ENCODE measurements at regions not wholly inside any gene's neighbourhood (a gene's known extent, or its start where the extent isn't known, plus 50 kb on each side); places are given as distances from the start of the nearest gene placed in this dataset.
"Not testable (repeated sequence)": the region's sequence is repeated elsewhere in the genome, so short reads cannot be mapped to it uniquely, and the experiment has no call there.

DNA sequence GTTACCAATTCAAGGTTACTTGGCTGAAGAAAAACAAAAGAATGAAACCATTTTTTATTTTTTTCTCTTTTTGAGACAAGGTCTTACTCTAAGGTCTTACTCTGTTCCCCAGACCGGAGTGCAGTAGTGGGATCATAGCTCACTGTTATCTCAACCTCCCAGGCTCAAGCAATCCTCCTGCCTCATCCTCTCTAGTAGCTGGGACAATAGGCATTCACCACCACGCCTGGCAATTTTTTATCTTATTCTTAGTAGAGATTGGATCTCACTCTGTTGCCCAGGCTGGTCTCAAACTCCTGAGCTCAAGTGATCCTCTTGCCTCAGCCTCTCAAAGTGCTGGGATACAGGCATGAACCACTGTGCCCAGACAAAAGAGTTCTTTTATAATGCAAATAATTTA lies 3732.0 kb upstream of the OR11H1 start:
- H3K27ac ChIP-seq; H3K9me3 ChIP-seq; intact Hi-C loops (cut with DNase I; ENCODE audit: low total_unique reads); H3K4me3 ChIP-seq; H3K27me3 ChIP-seq; H3K4me1 ChIP-seq; DNase-seq; H3K36me3 ChIP-seq: not testable (repeated sequence)

DNA sequence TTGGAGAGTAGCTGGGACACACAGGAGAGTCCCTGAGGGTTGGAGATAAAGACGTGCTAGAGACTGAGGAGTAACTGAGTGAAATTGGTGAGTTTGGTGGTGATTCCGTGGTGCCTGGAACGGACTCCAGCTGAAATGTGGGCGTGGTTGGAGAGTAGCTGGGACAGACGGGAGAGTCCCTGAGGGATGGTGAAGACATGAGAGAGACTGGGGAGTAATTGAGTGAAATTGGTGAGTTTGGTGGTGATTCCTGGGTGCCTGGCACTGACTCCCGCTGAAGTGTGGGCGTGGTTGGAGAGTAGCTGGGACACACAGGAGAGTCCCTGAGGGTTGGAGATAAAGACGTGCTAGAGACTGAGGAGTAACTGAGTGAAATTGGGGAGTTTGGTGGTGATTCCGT lies 3712.5 kb upstream of the OR11H1 start:
- H3K4me3 ChIP-seq; H3K36me3 ChIP-seq; DNase-seq; intact Hi-C loops (cut with DNase I; ENCODE audit: low total_unique reads); H3K4me1 ChIP-seq; H3K9me3 ChIP-seq; H3K27ac ChIP-seq; H3K27me3 ChIP-seq: not testable (repeated sequence)

DNA sequence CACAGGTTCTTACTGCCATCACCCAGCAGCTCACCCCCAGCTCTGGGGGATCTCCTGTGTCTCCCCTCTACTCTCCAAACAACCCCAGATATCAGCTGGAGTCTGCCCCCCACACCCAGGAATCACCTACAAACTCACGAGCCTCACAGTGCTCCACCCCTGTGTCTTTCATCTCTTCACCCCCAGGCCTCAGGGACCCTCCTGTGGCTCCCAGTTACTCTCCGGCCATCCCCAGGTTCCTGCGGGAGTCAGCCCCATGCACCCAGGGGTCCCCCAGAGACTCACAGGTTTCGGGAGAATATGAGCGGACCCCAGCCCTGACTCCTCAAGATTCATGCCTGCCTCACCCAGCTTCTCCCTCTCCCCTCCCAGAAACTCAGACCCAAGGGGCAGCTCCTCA lies 3709.1 kb upstream of the OR11H1 start:
- H3K9me3 ChIP-seq; H3K4me3 ChIP-seq; H3K27me3 ChIP-seq; DNase-seq; H3K36me3 ChIP-seq; H3K4me1 ChIP-seq; intact Hi-C loops (cut with DNase I; ENCODE audit: low total_unique reads); H3K27ac ChIP-seq: not testable (repeated sequence)

DNA sequence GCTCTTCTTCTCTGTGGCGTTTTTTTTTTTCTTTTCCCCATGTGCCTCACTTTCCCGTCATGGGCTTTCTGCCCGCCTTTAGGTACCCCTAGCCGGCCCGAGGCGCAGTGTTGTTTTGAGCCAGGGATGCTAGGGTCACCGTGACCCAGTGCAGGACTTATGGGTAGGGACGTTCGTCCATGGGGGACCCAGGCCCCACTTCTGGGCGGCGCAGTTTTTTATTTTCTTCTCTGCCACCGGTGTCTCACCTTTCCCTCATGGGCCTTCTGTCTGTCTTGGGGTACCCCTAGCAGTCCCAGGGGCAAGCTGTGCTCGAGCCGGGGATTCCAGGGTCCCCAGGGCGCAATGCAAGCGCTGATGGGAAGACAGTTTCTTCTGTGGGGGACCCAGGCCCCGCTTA lies 3705.7 kb upstream of the OR11H1 start:
- H3K27ac ChIP-seq; H3K4me3 ChIP-seq; intact Hi-C loops (cut with DNase I; ENCODE audit: low total_unique reads); DNase-seq; H3K27me3 ChIP-seq; H3K36me3 ChIP-seq; H3K9me3 ChIP-seq; H3K4me1 ChIP-seq: not testable (repeated sequence)

DNA sequence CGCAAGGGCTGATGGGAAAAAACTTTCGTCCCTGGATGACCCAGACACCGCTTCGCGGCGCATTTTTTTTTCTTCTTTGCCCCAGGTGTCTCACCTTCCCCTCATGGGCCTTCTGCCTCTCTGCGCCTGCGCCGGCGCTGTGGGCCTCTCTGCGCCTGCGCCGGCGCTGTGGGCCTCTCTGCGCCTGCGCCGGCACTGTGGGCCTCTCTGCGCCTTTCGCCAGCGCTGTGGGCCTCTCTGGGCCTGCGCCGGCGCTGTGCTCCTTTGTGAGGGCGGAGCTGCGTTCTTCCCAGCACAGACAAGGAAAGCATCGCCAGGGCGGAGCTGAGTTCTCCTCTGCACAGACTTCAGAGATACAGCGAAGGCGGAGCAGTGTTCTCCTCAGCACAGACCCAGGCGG lies 3703.0 kb upstream of the OR11H1 start:
- DNase-seq; intact Hi-C loops (cut with DNase I; ENCODE audit: low total_unique reads); H3K9me3 ChIP-seq; H3K27me3 ChIP-seq; H3K27ac ChIP-seq; H3K4me1 ChIP-seq; H3K36me3 ChIP-seq; H3K4me3 ChIP-seq: not testable (repeated sequence)

DNA sequence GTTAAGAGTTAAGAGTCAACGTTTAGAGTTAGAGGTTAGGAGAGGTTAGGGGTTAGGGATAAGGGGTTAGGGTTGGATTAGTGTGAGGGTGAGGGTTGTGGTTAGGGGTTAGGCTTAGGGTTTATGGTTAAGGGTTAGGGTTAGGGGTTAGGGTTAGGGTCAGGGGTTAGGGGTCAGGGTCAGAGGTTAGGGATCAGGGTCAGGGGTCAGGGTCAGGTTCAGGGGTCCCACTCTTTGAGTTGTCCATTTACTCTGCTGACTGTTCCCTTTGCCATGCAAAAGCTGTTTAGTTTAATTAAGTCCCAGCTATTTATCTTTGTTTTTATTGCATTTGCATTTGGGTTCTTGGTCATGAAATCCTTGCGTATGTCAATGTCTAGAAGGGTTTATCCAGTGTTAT lies 3702.0 kb upstream of the OR11H1 start:
- H3K4me1 ChIP-seq; H3K27ac ChIP-seq; H3K4me3 ChIP-seq; H3K36me3 ChIP-seq; H3K9me3 ChIP-seq; H3K27me3 ChIP-seq; intact Hi-C loops (cut with DNase I; ENCODE audit: low total_unique reads); DNase-seq: not testable (repeated sequence)

DNA sequence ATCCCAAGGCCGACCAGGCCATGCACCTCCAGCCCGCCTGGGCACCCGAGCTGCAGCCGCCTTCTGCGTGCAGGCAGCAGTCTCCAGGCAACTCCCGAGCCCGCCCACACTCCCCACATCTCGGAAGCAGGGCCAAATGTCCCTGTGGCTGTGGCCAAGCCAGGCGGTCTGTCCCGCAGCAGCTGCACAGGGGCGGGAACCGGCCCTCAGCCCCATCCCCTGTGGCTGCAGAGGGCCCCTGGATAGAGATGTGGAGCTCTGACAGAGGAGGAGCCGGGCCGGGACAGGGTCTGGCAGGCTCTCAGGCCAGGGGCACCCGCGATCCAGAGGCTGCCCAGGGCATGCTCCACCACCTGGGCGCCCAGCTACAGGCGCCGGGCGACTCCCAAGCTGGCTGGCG lies 3698.6 kb upstream of the OR11H1 start:
- DNase-seq = peak; percentile 11 to 20
- H3K27ac ChIP-seq; H3K36me3 ChIP-seq; H3K4me1 ChIP-seq; intact Hi-C loops (cut with DNase I; ENCODE audit: low total_unique reads); H3K4me3 ChIP-seq; H3K9me3 ChIP-seq; H3K27me3 ChIP-seq: not testable (repeated sequence)

All from uterus (tissue), 3 donors.